Lung (tissue), 11 donors: ENCODE measurements at regions not wholly inside any gene's neighbourhood (a gene's known extent, or its start where the extent isn't known, plus 50 kb on each side); places are given as distances from the start of the nearest gene placed in this dataset.

Experiments used
- ATAC-seq: fragments of 200-7000 bp; cut with Tn5 transposase; one replicate; pipeline ENCODE4 v1.9.1; 2020; ENCODE audit warnings: moderate number of reproducible peaks; ENCODE audit not compliant: insufficient read depth, low FRiP score
- DNase-seq, 3 donors: peaks; one replicate each; pipeline ENCODE4 v3.0.0-alpha.2; 2013 to 2017
- H3K27ac ChIP-seq, 2 donors: one replicate each; pipeline ENCODE4 v1.5.1; 2013; ENCODE audit warnings: mild to moderate bottlenecking in 2 of 2, moderate library complexity in 2 of 2, control low read depth in 1 of 2, inconsistent platforms in 1 of 2, low read depth in 1 of 2, low read length in 1 of 2
- H3K27me3 ChIP-seq, 3 donors: one replicate each; pipeline ENCODE4 v1.5.1; 2013; ENCODE audit warnings: low read length in 2 of 3; ENCODE audit not compliant: control insufficient read depth in 3 of 3, insufficient read depth in 3 of 3
- H3K36me3 ChIP-seq, 4 donors: one replicate each; pipeline ENCODE4 v1.5.1; 2013; ENCODE audit warnings: low read length in 4 of 4, mild to moderate bottlenecking in 1 of 4, moderate library complexity in 1 of 4; ENCODE audit not compliant: control insufficient read depth in 4 of 4, insufficient read depth in 4 of 4
- H3K4me1 ChIP-seq, 5 donors: one replicate each; pipeline ENCODE4 v1.5.1; 2013; ENCODE audit warnings: low read length in 5 of 5, mild to moderate bottlenecking in 2 of 5, moderate library complexity in 1 of 5; ENCODE audit not compliant: control insufficient read depth in 5 of 5, insufficient read depth in 5 of 5
- H3K4me3 ChIP-seq: one replicate; pipeline ENCODE4 v1.5.1; 2013; ENCODE audit warnings: mild to moderate bottlenecking, control low read depth, moderate library complexity
- H3K9ac ChIP-seq, 2 donors: one replicate each; pipeline ENCODE4 v1.5.1; 2013; ENCODE audit warnings: low read length in 2 of 2, control low read depth in 1 of 2; ENCODE audit not compliant: insufficient read depth in 1 of 2
- H3K9me3 ChIP-seq, 4 donors: one replicate each; pipeline ENCODE4 v1.5.1; 2013; ENCODE audit warnings: low read length in 3 of 4, mild to moderate bottlenecking in 1 of 4, moderate library complexity in 1 of 4; ENCODE audit not compliant: control insufficient read depth in 4 of 4, insufficient read depth in 3 of 4
- WGBS, 2 donors: extraction: QIAGEN DNeasy Blood & Tissue Kit; methylation state at CpG; one replicate each; pipeline ENCODE4 v1.1.7; 2013; 5-methylcytosine and 5-hydroxymethylcytosine counted together
- TF ChIP-seq, protein P1 (sequence below): IDR thresholded peaks from 2 replicates; pipeline ENCODE4 v1.5.1; 2012; ENCODE audit warnings: mild to moderate bottlenecking; ENCODE audit errors: control extremely low read depth, extremely low read depth
- donor health status: control.
- donor health status: control.
- donor health status: Bipolar disorder and iron deficiency.
- donor health status: healthy.
- donor health status: DM: yes; HTN: yes; CAD: no.

DNA sequence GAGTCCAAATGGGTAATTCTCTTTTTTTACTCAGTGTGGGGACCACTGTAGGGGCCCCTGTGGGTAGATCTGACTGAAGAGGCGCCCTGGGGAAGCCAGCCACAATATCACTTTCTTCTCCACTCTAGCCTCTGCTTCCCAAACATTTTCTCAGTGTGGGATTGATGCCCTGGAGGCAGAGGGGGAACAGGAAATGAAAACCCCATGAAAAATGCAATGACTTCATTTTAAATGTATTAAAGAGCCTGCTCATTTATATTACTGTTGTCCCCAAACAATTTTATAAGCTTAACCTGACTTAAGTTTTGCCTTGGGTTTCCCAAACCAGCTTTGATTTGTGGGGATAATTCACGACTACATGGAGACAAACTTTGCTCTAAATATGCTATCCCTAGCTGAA lies 181.9 kb downstream of the C1orf94 start:
- ATAC-seq = no peak
- no peak overlapping the region for H3K27ac ChIP-seq
- H3K4me1 ChIP-seq = peaks cover 0 to 3% (median 0%) of the 10 kb centered on the region in 5 donors
- 73 to 80% methylated on average over 2 of the region's 2 CpGs for WGBS, 2 donors
- no peaks in the 10 kb centered on the region for H3K36me3 ChIP-seq
- H3K27me3 ChIP-seq = peaks cover 0 to 13% (median 0%) of the 10 kb centered on the region in 3 donors
- TF ChIP-seq, protein P1, sequence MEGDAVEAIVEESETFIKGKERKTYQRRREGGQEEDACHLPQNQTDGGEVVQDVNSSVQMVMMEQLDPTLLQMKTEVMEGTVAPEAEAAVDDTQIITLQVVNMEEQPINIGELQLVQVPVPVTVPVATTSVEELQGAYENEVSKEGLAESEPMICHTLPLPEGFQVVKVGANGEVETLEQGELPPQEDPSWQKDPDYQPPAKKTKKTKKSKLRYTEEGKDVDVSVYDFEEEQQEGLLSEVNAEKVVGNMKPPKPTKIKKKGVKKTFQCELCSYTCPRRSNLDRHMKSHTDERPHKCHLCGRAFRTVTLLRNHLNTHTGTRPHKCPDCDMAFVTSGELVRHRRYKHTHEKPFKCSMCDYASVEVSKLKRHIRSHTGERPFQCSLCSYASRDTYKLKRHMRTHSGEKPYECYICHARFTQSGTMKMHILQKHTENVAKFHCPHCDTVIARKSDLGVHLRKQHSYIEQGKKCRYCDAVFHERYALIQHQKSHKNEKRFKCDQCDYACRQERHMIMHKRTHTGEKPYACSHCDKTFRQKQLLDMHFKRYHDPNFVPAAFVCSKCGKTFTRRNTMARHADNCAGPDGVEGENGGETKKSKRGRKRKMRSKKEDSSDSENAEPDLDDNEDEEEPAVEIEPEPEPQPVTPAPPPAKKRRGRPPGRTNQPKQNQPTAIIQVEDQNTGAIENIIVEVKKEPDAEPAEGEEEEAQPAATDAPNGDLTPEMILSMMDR = no peak
- no peak overlapping the region for H3K4me3 ChIP-seq
- peaks cover 0 to 5% (median 0%) of the 10 kb centered on the region in 4 donors for H3K9me3 ChIP-seq
- no peak overlapping the region for H3K9ac ChIP-seq
- DNase-seq = no peak

DNA sequence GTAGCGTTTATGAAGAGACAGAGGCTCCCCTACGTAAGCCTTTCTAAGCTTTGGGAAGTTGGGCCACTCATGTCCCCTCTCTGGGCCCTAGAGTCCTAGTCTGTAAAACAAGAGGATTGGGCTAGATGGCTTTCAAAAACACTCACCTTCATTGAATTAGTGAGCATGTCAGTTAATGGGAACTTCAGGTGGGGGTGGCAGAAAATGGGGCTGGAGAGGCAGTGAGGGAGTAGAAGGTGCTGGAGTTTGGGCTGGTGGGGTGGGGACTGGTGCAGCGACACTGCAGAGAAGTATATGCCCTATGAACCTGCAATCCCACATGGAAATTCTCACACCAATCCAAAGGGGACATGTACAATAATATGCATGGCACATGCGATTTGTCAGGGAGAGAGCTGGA lies 182.7 kb downstream of the C1orf94 start:
- Histone ChIP-seq H3K4me1 (peaks cover 0 to 3% (median 0%) of the 10 kb centered on the region in 5 donors), H3K27me3 (peaks cover 0 to 13% (median 0%) of the 10 kb centered on the region in 3 donors), H3K36me3 (no peaks in the 10 kb centered on the region), H3K27ac (no peak overlapping the region), H3K9ac (no peak overlapping the region), H3K9me3 (peaks cover 0 to 5% (median 0%) of the 10 kb centered on the region in 4 donors), H3K4me3 (no peak overlapping the region)
- ATAC-seq (no peak), DNase-seq (no peak)
- TF ChIP-seq, protein P1 = no peak
- 91 to 93% methylated on average over 4 of the region's 4 CpGs for WGBS, 2 donors

DNA sequence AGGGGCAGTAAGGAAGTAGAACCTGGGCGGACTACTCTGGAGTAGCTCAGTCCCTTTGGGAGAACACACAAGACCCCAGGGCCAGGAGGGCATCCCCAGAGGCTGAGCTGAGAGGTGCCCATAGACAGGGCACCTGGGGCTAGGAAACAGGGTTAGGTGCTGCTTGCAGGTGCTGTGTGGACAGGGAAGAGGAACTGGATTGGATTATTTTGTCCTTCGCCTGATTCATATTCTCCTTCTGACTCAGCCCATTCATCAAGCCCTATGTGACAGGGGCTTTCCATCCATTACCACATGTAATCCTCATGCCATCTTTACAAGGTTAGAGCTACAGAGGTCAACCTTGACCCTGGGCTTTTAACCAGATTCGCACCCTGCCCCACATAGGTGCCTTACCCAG lies 183.9 kb downstream of the C1orf94 start:
- 81 to 86% methylated on average over 3 of the region's 3 CpGs for WGBS, 2 donors
- no peak overlapping the region for H3K9ac ChIP-seq
- no peaks in the 10 kb centered on the region for H3K36me3 ChIP-seq
- TF ChIP-seq, protein P1 = no peak
- H3K4me1 ChIP-seq = peaks cover 0 to 3% (median 0%) of the 10 kb centered on the region in 5 donors
- no peak overlapping the region for H3K27ac ChIP-seq
- H3K9me3 ChIP-seq = peaks cover 0 to 5% (median 0%) of the 10 kb centered on the region in 4 donors
- H3K4me3 ChIP-seq = no peak overlapping the region
- DNase-seq = no peak
- no peak for ATAC-seq
- H3K27me3 ChIP-seq = peaks cover 0 to 16% (median 0%) of the 10 kb centered on the region in 3 donors

DNA sequence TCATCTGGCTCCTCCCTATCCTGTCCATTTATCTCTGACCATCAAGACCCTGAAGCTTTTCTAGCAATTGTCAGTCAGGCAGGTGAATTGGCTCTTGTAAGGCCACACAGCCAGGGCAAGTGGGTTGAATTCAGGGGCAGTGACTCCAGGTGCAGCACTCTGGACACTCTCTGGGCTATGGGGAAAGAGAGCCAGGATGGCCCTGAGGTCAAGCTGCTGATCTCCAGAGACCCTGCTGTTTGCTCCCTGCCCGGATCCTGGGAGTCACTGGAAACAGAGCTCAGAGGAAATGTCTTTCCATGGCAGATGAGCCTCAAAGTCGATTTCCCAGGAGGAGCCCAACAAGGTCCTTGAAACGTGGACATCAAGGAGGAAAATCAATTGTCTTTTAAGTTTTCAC lies 184.4 kb downstream of the C1orf94 start:
- H3K9me3 ChIP-seq = peaks cover 0 to 3% (median 0%) of the 10 kb centered on the region in 4 donors
- H3K4me1 ChIP-seq = peaks cover 0 to under 1% (median 0%) of the 10 kb centered on the region in 5 donors
- ATAC-seq = no peak
- WGBS, 2 donors = 42 to 57% methylated on average over 3 of the region's 3 CpGs
- H3K4me3 ChIP-seq = no peak overlapping the region
- H3K9ac ChIP-seq = no peak overlapping the region
- no peaks in the 10 kb centered on the region for H3K36me3 ChIP-seq
- TF ChIP-seq, protein P1 = no peak
- peaks cover 0 to 21% (median 0%) of the 10 kb centered on the region in 3 donors for H3K27me3 ChIP-seq
- no peak for DNase-seq
- H3K27ac ChIP-seq = no peak overlapping the region
